ENCODE measurements at regions not wholly inside any gene's neighbourhood (a gene's known extent, or its start where the extent isn't known, plus 50 kb on each side); places are given as distances from the start of the nearest gene placed in this dataset.

DNA sequence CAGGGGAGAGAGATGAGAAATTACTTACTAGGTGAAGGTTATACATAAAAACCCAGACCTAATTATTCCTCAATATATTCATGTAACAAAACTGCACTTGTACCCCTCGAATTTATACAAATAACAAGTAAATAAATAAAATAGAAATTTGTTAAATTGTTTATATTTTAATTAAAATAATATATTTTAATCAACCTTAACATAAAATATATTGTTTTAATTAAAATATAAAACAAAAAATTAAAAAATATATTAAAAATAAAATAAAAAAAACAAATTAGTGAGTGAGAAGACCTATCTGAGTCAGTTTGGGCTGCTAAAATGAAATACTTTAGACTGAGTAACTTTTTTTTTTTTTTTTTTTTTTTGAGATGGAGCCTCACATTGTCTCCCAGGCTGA is 87.4 kb upstream of the PCDH7 start:
- TF ChIP-seq POLR2A (IDR thresholded peaks at IDR 0.05; ENCODE audit: low read length): no peak
- TF ChIP-seq GATA1 (IDR thresholded peaks at IDR 0.05; ENCODE audit: low read depth, low read length): no peak
